Choroid plexus epithelial cell (primary cell): ENCODE measurements at regions not wholly inside any gene's neighbourhood (a gene's known extent, or its start where the extent isn't known, plus 50 kb on each side); places are given as distances from the start of the nearest gene placed in this dataset.

Experiments
- DNase-seq: peaks from one replicate; pipeline ENCODE4 v3.0.0-alpha.2; 2010; ENCODE audit warnings: low read depth
- H3K4me3 ChIP-seq: 2 replicates; pipeline ENCODE4 v1.5.1; 2011; ENCODE audit warnings: low read depth, mild to moderate bottlenecking, control low read depth, low read length, moderate library complexity
- TF ChIP-seq, protein P1 (sequence below): conservative IDR thresholded peaks from 2 replicates; pipeline ENCODE4 v1.5.1; 2011; ENCODE audit warnings: low read depth, mild to moderate bottlenecking, control low read depth, inconsistent platforms, low read length, moderate library complexity

DNA sequence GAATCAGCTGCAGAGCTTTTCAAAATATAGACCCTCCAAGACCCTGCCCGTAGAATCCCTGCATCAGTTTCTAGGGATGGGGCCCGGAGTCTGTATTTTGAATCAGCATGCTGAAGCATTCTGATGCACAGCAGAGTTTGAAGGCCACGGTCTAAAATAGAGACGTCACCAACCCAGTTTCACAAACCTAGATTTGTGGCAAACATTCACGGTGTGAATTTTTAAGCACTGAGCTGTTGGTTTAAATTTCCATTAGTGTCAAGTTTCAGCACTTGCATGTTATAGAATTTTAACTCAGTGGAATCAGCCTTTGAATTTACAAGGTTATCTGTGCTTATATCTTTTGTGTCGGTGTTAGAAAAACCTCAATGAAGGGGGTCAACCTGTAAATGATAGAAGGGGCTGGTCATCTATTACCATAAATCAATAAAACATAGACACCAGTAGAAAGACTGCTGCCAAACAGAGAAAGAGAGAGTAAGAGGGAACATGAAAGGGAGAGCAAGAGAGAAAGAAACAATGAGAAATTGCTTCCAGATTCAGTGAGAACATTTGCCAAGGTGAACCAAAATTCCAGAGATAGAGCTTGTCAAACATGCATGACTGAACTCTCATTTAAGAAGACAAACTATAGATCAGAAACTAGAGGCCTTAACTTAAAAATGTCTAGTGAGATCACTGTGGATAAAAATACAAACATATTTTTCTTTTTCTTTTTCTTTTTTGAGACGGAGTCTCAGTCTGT is 414.9 kb downstream of the ZSWIM6 start:
- H3K4me3 ChIP-seq: no peak overlapping the region
- DNase-seq: no peak
- TF ChIP-seq, protein P1, sequence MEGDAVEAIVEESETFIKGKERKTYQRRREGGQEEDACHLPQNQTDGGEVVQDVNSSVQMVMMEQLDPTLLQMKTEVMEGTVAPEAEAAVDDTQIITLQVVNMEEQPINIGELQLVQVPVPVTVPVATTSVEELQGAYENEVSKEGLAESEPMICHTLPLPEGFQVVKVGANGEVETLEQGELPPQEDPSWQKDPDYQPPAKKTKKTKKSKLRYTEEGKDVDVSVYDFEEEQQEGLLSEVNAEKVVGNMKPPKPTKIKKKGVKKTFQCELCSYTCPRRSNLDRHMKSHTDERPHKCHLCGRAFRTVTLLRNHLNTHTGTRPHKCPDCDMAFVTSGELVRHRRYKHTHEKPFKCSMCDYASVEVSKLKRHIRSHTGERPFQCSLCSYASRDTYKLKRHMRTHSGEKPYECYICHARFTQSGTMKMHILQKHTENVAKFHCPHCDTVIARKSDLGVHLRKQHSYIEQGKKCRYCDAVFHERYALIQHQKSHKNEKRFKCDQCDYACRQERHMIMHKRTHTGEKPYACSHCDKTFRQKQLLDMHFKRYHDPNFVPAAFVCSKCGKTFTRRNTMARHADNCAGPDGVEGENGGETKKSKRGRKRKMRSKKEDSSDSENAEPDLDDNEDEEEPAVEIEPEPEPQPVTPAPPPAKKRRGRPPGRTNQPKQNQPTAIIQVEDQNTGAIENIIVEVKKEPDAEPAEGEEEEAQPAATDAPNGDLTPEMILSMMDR: no peak

DNA sequence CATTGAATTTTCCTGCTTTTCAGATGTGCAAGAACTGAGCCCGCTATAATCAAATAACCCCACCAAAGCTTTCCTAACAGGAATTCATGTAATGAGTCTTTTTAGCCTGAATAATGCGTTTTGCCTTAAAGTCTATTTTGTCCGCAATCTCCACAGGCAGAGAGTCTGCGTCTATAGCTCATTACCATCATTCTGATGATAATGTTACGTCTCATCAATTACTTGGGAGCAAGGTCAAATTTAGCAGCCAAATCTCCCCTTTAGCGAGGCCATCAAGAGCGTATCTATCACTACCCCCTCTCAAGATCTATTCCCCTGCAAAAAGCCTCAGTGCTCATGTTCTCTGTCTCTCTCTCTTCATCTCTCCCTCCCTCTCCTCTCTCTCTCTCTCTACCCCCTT is 416.1 kb downstream of the ZSWIM6 start:
- H3K4me3 ChIP-seq: no peak overlapping the region
- TF ChIP-seq, protein P1: no peak
- DNase-seq: no peak

DNA sequence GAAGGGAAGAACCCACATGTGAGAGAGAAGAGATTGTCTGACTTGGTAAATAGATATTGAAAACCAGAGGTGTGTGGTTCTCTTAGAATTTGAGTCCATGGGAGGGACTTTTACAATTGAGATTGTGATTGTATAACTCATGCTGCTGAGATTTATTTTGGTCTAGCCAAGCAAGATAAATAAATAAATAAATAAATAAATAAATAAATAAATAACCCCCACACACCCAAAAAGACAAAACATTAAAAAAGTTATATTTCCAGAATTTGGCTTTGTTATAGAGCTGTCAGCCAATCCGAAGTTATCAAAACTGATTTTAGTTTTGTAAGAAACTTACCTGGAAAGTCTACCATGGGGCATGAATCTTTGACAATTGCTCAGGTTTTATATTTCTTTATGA is 416.6 kb downstream of the ZSWIM6 start:
- DNase-seq: no peak
- no peak overlapping the region for H3K4me3 ChIP-seq
- TF ChIP-seq, protein P1: no peak

DNA sequence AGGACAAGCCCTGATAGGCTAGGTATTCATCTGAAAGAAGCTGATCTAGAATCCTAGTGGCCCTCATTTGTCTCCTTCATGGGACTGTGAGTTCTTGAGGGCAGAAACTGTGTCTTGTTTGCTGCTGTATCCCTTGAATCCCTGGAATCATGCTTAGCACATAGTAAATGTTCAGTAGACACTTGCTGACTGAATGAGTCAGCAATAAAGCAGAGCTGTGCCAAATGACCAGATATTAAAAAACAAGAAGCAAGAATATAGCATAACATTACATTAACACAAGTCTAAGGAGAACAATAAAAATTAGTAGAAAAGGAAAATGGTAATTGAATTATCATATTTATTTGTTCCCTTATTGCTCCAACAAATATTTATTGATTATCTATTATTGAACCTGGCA is 420.5 kb downstream of the ZSWIM6 start:
- TF ChIP-seq, protein P1: no peak
- DNase-seq: no peak
- H3K4me3 ChIP-seq: no peak overlapping the region

DNA sequence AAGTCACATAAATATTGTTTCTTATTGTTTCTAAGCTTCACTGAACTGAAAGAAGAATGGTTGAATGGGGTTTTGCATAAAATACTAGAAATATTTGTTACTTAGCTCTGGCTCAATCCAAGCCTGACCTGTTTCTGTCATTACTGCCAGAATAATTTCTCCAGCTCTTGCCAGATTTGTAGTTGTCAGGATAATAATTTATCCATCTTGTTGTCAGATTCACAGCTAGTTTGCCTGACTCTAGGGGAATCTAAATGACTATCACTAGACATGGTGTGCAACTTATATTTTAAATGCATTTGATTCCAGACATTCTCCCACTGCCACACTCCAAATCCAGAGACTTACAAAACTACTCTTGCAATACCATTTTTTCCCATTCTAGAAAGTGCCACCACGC is 422.7 kb downstream of the ZSWIM6 start:
- no peak for DNase-seq

DNA sequence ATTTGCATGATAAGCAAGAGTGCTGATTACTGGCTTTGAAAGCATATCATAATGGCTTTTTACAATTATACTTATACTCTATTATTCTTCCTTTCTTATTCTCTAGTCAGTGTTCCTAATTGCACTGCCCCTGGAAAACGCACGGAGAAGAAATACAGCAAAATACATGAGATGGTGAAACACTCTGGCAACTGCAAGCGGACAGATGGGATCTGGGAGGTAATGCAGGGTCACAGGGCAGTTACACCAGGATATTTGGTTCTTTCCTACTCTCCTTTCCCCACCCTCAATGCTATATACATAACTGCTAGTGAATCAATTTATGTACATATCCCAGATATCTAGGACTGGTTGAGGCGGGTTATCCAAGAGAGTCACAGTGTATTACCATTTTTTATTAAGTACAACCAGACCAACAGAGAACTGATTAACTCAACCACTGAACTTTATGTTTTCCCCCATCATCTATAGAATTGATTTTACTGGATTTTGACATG is 423.7 kb downstream of the ZSWIM6 start:
- DNase-seq: no peak
- TF ChIP-seq, protein P1: no peak
- H3K4me3 ChIP-seq: no peak overlapping the region

More for the DNA sequence above, 422.7 kb downstream of the ZSWIM6 start:
- H3K4me3 ChIP-seq: no peak overlapping the region
- TF ChIP-seq, protein P1: no peak

DNA sequence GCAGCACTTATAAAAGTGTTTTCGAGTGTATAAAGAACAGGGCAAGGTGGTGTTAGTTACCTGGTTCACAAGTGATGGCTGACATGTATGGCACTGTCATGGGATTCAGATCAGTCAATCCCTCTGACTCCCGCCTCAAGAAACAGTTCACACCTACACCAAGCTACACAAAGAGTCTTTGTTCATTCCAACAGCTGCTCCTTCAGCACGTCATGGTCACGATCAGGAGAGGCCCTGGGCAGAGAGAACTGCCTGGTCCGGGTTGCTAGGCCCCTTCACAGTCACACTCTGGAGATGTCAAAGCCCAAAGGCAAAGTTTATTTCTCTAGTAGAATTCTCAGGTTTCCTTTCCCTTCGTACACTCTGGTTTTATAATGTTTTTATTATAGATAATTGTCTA is 426.7 kb downstream of the ZSWIM6 start:
- no peak for DNase-seq
- H3K4me3 ChIP-seq: no peak overlapping the region
- TF ChIP-seq, protein P1: no peak
